Endothelial cell of umbilical vein (primary cell): ENCODE measurements at regions not wholly inside any gene's neighbourhood (a gene's known extent, or its start where the extent isn't known, plus 50 kb on each side); places are given as distances from the start of the nearest gene placed in this dataset.

Experiments
- BruUV-seq: library from RNA; stranded (reverse); fragments of 400-500 nt; replicated peaks from 2 replicates; lab custom pipeline; 2021; lab: Mats Ljungman, UMichigan
- CTCF ChIA-PET: fragments of 300-600, 350-600 bp; sonication (Branson Sonifier 250); formaldehyde crosslinking; loops from one replicate; lab custom pipeline; 2021; ENCODE audit warnings: antibody characterized with exemption, inconsistent platforms; lab: Charles Lee
- POLR2A ChIA-PET: fragments of 300-600, 350-600 bp; sonication (Branson Sonifier 250); formaldehyde crosslinking; loops from one replicate; lab custom pipeline; 2021; ENCODE audit warnings: antibody characterized with exemption, inconsistent platforms; lab: Charles Lee
- DNase-seq: peaks from one replicate; pipeline ENCODE4 v3.0.0-alpha.2; 2011; ENCODE audit warnings: low read depth, low spot score
- FAIRE-seq: peaks from 2 replicates; lab custom pipeline; 2011; peaks lifted over from hg19 to GRCh38; lab: Jason Lieb, UNC
- H2AFZ ChIP-seq: 2 replicates; pipeline ENCODE4 v1.6.0; 2012; ENCODE audit warnings: low read depth, low read length, control low read depth, inconsistent platforms
- H3K27ac ChIP-seq: 2 replicates; pipeline ENCODE4 v1.5.1; 2011; ENCODE audit warnings: low read depth, mild to moderate bottlenecking, control low read depth, low read length, moderate library complexity; ENCODE audit not compliant: insufficient read depth
- H3K27me3 ChIP-seq, 2 experiments: 2 replicates each; pipeline versions ENCODE4 v1.6.0 to v1.6.1; 2011; ENCODE audit warnings: low read length in 2 of 2, mixed read lengths in 1 of 2; ENCODE audit not compliant: control insufficient read depth in 2 of 2, insufficient read depth in 2 of 2
- H3K36me3 ChIP-seq, 2 experiments: 2 replicates in 1 of 2; 3 replicates in 1 of 2; pipeline ENCODE4 v1.5.1; 2011; ENCODE audit warnings: low read length in 2 of 2, mild to moderate bottlenecking in 1 of 2, moderate library complexity in 1 of 2; ENCODE audit not compliant: control insufficient read depth in 2 of 2, insufficient read depth in 2 of 2; ENCODE audit errors: extremely low read depth in 1 of 2
- H3K4me1 ChIP-seq: 3 replicates; pipeline ENCODE4 v1.5.1; 2011; ENCODE audit warnings: mild to moderate bottlenecking, low read length; ENCODE audit not compliant: control insufficient read depth, insufficient read depth; ENCODE audit errors: extremely low read depth
- H3K4me2 ChIP-seq: 2 replicates; pipeline ENCODE4 v1.6.1; 2011; ENCODE audit warnings: low read length, control low read depth, mixed read lengths; ENCODE audit not compliant: insufficient read depth
- H3K4me3 ChIP-seq, 3 experiments: fragments of 200-600 bp in 1 of 3; sonication (generic), shearing (Covaris generic) in 1 of 3; replicated peaks in 1 of 3; 2 replicates each; pipeline ENCODE4 v1.5.1; 2011 to 2016; ENCODE audit warnings: control low read depth in 3 of 3, low read length in 3 of 3, mild to moderate bottlenecking in 2 of 3, inconsistent platforms in 1 of 3, low read depth in 1 of 3, moderate library complexity in 1 of 3; ENCODE audit not compliant: insufficient read depth in 1 of 3
- H3K79me2 ChIP-seq: 2 replicates; pipeline ENCODE4 v1.6.0; 2012; ENCODE audit warnings: low read length, inconsistent platforms; ENCODE audit not compliant: control insufficient read depth, insufficient read depth
- H3K9ac ChIP-seq: replicated peaks from 2 replicates; pipeline ENCODE3; 2011; ENCODE audit warnings: low read length, control low read depth; ENCODE audit not compliant: insufficient read depth; ENCODE audit errors: extremely low read depth
- H3K9me1 ChIP-seq: replicated peaks from 3 replicates; pipeline ENCODE4 v1.6.0; 2011; ENCODE audit warnings: mild to moderate bottlenecking, low read length; ENCODE audit not compliant: control insufficient read depth, insufficient read depth; ENCODE audit errors: extremely low read depth
- H3K9me3 ChIP-seq: replicated peaks from 2 replicates; pipeline ENCODE4 v1.5.1; 2012; ENCODE audit warnings: low read length, inconsistent platforms; ENCODE audit not compliant: control insufficient read depth, insufficient read depth
- H4K20me1 ChIP-seq: replicated peaks from 2 replicates; pipeline ENCODE3; 2011; ENCODE audit warnings: mild to moderate bottlenecking, low read length; ENCODE audit not compliant: control insufficient read depth, insufficient read depth; ENCODE audit errors: extremely low read depth
- EZH2 ChIP-seq: IDR thresholded peaks from 2 replicates; pipeline ENCODE4 v1.6.1; 2012; ENCODE audit warnings: borderline replicate concordance, low read depth, mild to moderate bottlenecking, moderate library complexity, low read length, inconsistent platforms; ENCODE audit not compliant: severe bottlenecking
- FOS ChIP-seq: IDR thresholded peaks from 2 replicates; pipeline ENCODE4 v1.6.1; 2011; ENCODE audit warnings: mild to moderate bottlenecking, low read length, moderate library complexity, borderline replicate concordance; ENCODE audit not compliant: insufficient read depth
- GATA2 ChIP-seq: IDR thresholded peaks from 2 replicates; pipeline ENCODE4 v1.7.0; 2011; ENCODE audit warnings: low read depth, mild to moderate bottlenecking, moderate library complexity, mixed read lengths, low read length; ENCODE audit not compliant: insufficient read length, insufficient read depth
- JUN ChIP-seq: IDR thresholded peaks from 2 replicates; pipeline ENCODE4 v1.6.1; 2011; ENCODE audit warnings: borderline replicate concordance, low read depth; ENCODE audit not compliant: insufficient read length, insufficient read depth
- MYC ChIP-seq: IDR thresholded peaks from one replicate; pipeline ENCODE4 v1.6.1; 2011; ENCODE audit warnings: mild to moderate bottlenecking, low read depth, low read length
- POLR2A ChIP-seq: IDR thresholded peaks from 2 replicates; pipeline ENCODE4 v1.6.1; 2012; ENCODE audit warnings: low read depth, mild to moderate bottlenecking, control low read depth, low read length
- POLR2AphosphoS5 ChIP-seq: IDR thresholded peaks from 2 replicates; pipeline ENCODE4 v1.6.1; 2012; ENCODE audit warnings: low read depth, mild to moderate bottlenecking, control low read depth, low read length, moderate library complexity; ENCODE audit not compliant: insufficient read depth
- dilution Hi-C: fragments of 300-500 bp; cut with MboI; formaldehyde crosslinking; loops from one replicate; pipeline ENCODE4 v1.15.0; 2019; ENCODE audit warnings: low sequenced_read_pairs; ENCODE audit not compliant: extremely low pct_ligation_motif_present
- intact Hi-C: fragments of 100-400 bp; cut with micrococcal nuclease; formaldehyde crosslinking; loops from one replicate; pipeline ENCODE4 v1.10.0; 2022
- TF ChIP-seq, protein P1 (sequence below): IDR thresholded peaks from 2 replicates; pipeline ENCODE4 v1.6.1; 2011; ENCODE audit not compliant: insufficient read depth, insufficient read length
- TF ChIP-seq, protein P2 (sequence below), 2 donors: IDR thresholded peaks; 1 replicate in 1 of 2; 2 replicates in 1 of 2; pipeline ENCODE4 v1.5.1; 2011; ENCODE audit warnings: low read length in 2 of 2, mild to moderate bottlenecking in 2 of 2, moderate library complexity in 2 of 2, control low read depth in 1 of 2, inconsistent platforms in 1 of 2, low read depth in 1 of 2; ENCODE audit not compliant: insufficient read depth in 1 of 2; ENCODE audit errors: extremely low read depth in 1 of 2

DNA sequence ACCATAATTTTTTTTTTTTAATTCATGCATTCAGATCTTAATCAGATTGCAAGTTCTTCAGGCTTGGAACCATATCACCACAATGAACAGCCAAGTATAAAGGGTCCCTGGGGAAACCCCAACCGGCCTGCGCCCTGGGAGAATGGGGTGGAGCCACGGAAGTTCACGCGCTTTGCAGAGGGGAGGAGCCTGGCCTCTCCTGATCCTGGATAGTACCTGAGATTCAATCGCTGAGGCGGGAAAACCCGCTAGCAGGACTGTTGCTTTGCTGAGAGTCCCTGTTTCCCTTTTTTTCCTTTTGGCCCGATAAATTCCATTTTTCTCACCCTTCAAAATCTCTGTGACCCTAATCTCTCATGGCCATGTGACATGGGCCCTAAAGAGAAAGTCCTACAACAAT is 385.1 kb downstream of the IRS2 start:
- ChIA-PET CTCF (interaction anchor here (1.2 kb wide), 1 partner anchor 123 kb away, joined by 3 read pairs; no protein-coding TSS in a partner anchor), POLR2A (no interaction called here)
- H3K36me3 ChIP-seq, result no peaks in the 10 kb centered on the region
- dilution Hi-C loops (no loop called here), intact Hi-C loops (no loop called here)
- FAIRE-seq, result no peak
- H3K27ac ChIP-seq, result no peak overlapping the region
- no peak overlapping the region for H3K4me2 ChIP-seq
- no peaks in the 10 kb centered on the region for H3K27me3 ChIP-seq
- no peaks in the 10 kb centered on the region for H3K4me1 ChIP-seq
- DNase-seq, result no peak
- H3K9ac ChIP-seq, result no peak overlapping the region
- H2AFZ ChIP-seq, result no peak overlapping the region
- H3K9me3 ChIP-seq, result no peaks in the 10 kb centered on the region
- BruUV-seq, result no TSS peak
- no peaks in the 10 kb centered on the region for H3K79me2 ChIP-seq
- no peaks in the 10 kb centered on the region for H4K20me1 ChIP-seq
- H3K9me1 ChIP-seq, result no peaks in the 10 kb centered on the region
- TF ChIP-seq POLR2AphosphoS5, result no peak
- no peak for TF ChIP-seq EZH2
- no peak for TF ChIP-seq FOS
- TF ChIP-seq, protein P1, sequence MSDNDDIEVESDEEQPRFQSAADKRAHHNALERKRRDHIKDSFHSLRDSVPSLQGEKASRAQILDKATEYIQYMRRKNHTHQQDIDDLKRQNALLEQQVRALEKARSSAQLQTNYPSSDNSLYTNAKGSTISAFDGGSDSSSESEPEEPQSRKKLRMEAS, result no peak
- TF ChIP-seq MYC, result no peak
- TF ChIP-seq GATA2, result no peak
- no peak for TF ChIP-seq POLR2A
- no peak for TF ChIP-seq JUN
- TF ChIP-seq, protein P2, sequence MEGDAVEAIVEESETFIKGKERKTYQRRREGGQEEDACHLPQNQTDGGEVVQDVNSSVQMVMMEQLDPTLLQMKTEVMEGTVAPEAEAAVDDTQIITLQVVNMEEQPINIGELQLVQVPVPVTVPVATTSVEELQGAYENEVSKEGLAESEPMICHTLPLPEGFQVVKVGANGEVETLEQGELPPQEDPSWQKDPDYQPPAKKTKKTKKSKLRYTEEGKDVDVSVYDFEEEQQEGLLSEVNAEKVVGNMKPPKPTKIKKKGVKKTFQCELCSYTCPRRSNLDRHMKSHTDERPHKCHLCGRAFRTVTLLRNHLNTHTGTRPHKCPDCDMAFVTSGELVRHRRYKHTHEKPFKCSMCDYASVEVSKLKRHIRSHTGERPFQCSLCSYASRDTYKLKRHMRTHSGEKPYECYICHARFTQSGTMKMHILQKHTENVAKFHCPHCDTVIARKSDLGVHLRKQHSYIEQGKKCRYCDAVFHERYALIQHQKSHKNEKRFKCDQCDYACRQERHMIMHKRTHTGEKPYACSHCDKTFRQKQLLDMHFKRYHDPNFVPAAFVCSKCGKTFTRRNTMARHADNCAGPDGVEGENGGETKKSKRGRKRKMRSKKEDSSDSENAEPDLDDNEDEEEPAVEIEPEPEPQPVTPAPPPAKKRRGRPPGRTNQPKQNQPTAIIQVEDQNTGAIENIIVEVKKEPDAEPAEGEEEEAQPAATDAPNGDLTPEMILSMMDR (IDR thresholded peaks at IDR 0.05; ENCODE audit: extremely low read depth in 1 of 2, insufficient read depth in 1 of 2, low read depth in 1 of 2, low read length in 2 of 2), result no peak
- no peak overlapping the region for H3K4me3 ChIP-seq
